DND-41 (cell line): ENCODE measurements at regions not wholly inside any gene's neighbourhood (a gene's known extent, or its start where the extent isn't known, plus 50 kb on each side); places are given as distances from the start of the nearest gene placed in this dataset.

ENCODE experiments used
- ATAC-seq: fragments of 200-7000 bp; cut with Tn5 transposase; 3 replicates; pipeline ENCODE4 v1.9.1; 2021; ENCODE audit warnings: low read depth; ENCODE audit not compliant: insufficient read depth
- DNase-seq: peaks from one replicate; pipeline ENCODE4 v3.0.0-alpha.2; 2020
- H2AFZ ChIP-seq: 2 replicates; pipeline ENCODE4 v1.6.0; 2012; ENCODE audit warnings: low read depth, low read length
- H3K27ac ChIP-seq: 2 replicates; pipeline ENCODE4 v1.5.1; 2012; ENCODE audit warnings: low read length, inconsistent platforms
- H3K27me3 ChIP-seq: fragments of 200-600 bp; sonication (generic); 2 replicates; pipeline ENCODE4 v1.6.0; 2012; ENCODE audit warnings: low read length, mild to moderate bottlenecking, inconsistent platforms; ENCODE audit not compliant: insufficient read depth, poor library complexity
- H3K36me3 ChIP-seq: 2 replicates; pipeline ENCODE4 v1.5.1; 2012; ENCODE audit warnings: low read length, inconsistent platforms; ENCODE audit not compliant: insufficient read depth
- H3K4me1 ChIP-seq: 2 replicates; pipeline ENCODE4 v1.5.1; 2012; ENCODE audit warnings: mild to moderate bottlenecking, low read length; ENCODE audit not compliant: insufficient read depth
- H3K4me2 ChIP-seq: 2 replicates; pipeline ENCODE4 v1.6.0; 2012; ENCODE audit warnings: mild to moderate bottlenecking, moderate library complexity, low read length, inconsistent platforms; ENCODE audit not compliant: insufficient read depth
- H3K4me3 ChIP-seq, 2 experiments: fragments of 200-600 bp in 1 of 2; shearing (Covaris generic) in 1 of 2; 2 replicates each; pipeline ENCODE4 v1.5.1; 2012 to 2016; ENCODE audit warnings: inconsistent platforms in 2 of 2, low read length in 2 of 2, mild to moderate bottlenecking in 2 of 2, low read depth in 1 of 2, moderate library complexity in 1 of 2
- H3K79me2 ChIP-seq: 2 replicates; pipeline ENCODE4 v1.6.0; 2012; ENCODE audit warnings: low read length, inconsistent platforms; ENCODE audit not compliant: insufficient read depth
- H3K9ac ChIP-seq: 2 replicates; pipeline ENCODE4 v1.6.0; 2012; ENCODE audit warnings: low read depth, mild to moderate bottlenecking, inconsistent platforms, low read length, moderate library complexity
- H3K9me3 ChIP-seq: 2 replicates; pipeline ENCODE4 v1.5.1; 2012; ENCODE audit warnings: low read length, moderate library complexity, mild to moderate bottlenecking, inconsistent platforms; ENCODE audit not compliant: insufficient read depth, severe bottlenecking
- H4K20me1 ChIP-seq: 2 replicates; pipeline ENCODE4 v1.6.0; 2012; ENCODE audit warnings: low read length; ENCODE audit not compliant: insufficient read depth
- CTCF ChIP-seq: IDR thresholded peaks from 2 replicates; pipeline ENCODE4 v1.5.1; 2012; ENCODE audit warnings: borderline replicate concordance, low read length, moderate library complexity, mild to moderate bottlenecking; ENCODE audit not compliant: poor library complexity, severe bottlenecking; ENCODE audit errors: extremely low read depth
- EZH2 ChIP-seq: IDR thresholded peaks from 3 replicates; pipeline ENCODE4 v1.6.1; 2012; ENCODE audit warnings: borderline replicate concordance, low read depth, mild to moderate bottlenecking, moderate library complexity, low read length, inconsistent platforms; ENCODE audit not compliant: severe bottlenecking

- no peak for TF ChIP-seq EZH2
- no peak for TF ChIP-seq CTCF
- ATAC-seq (no peak), DNase-seq (no peak)
- no peaks in the 10 kb centered on the region for H3K4me1 ChIP-seq
- H3K27me3 ChIP-seq = no peaks in the 10 kb centered on the region
- H4K20me1 ChIP-seq = no peaks in the 10 kb centered on the region
- H3K9me3 ChIP-seq = no peaks in the 10 kb centered on the region
- no peaks in the 10 kb centered on the region for H3K36me3 ChIP-seq
- H3K79me2 ChIP-seq = no peaks in the 10 kb centered on the region
- no peak overlapping the region for H3K27ac ChIP-seq
- no peak overlapping the region for H3K4me3 ChIP-seq
- no peak overlapping the region for H3K4me2 ChIP-seq
- H3K9ac ChIP-seq = no peak overlapping the region
- no peak overlapping the region for H2AFZ ChIP-seq
Observed at GRCh38 chr6:40733770-40734396, 146.7 kb upstream of the LRFN2 start.

GRCh38 chr6:40733290-40733689 lies 146.1 kb upstream of the LRFN2 start:
- DNase-seq = no peak
- Histone ChIP-seq H3K27me3 (no peaks in the 10 kb centered on the region), H2AFZ (no peak overlapping the region), H3K27ac (no peak overlapping the region), H3K4me1 (no peaks in the 10 kb centered on the region), H3K36me3 (no peaks in the 10 kb centered on the region), H3K9me3 (no peaks in the 10 kb centered on the region), H4K20me1 (no peaks in the 10 kb centered on the region), H3K9ac (no peak overlapping the region), H3K4me2 (no peak overlapping the region), H3K4me3 (no peak overlapping the region), H3K79me2 (no peaks in the 10 kb centered on the region)
- no peak for ATAC-seq
- TF ChIP-seq CTCF (no peak), EZH2 (no peak)

GRCh38 chr6:40732878-40733277 lies 145.7 kb upstream of the LRFN2 start:
- TF ChIP-seq CTCF = no peak
- TF ChIP-seq EZH2 = no peak
- Histone ChIP-seq H2AFZ (no peak overlapping the region), H3K4me2 (no peak overlapping the region), H3K27me3 (no peaks in the 10 kb centered on the region), H4K20me1 (no peaks in the 10 kb centered on the region), H3K27ac (no peak overlapping the region), H3K4me1 (no peaks in the 10 kb centered on the region), H3K4me3 (no peak overlapping the region), H3K9me3 (no peaks in the 10 kb centered on the region), H3K79me2 (no peaks in the 10 kb centered on the region), H3K36me3 (no peaks in the 10 kb centered on the region), H3K9ac (no peak overlapping the region)
- DNase-seq = no peak
- no peak for ATAC-seq

- Histone ChIP-seq H3K27ac (no peak overlapping the region), H3K4me1 (no peaks in the 10 kb centered on the region), H3K4me3 (no peak overlapping the region), H3K4me2 (no peak overlapping the region), H2AFZ (no peak overlapping the region), H3K36me3 (no peaks in the 10 kb centered on the region), H3K27me3 (no peaks in the 10 kb centered on the region), H3K79me2 (no peaks in the 10 kb centered on the region), H3K9ac (no peak overlapping the region), H4K20me1 (no peaks in the 10 kb centered on the region), H3K9me3 (no peaks in the 10 kb centered on the region)
- no peak for TF ChIP-seq CTCF
- no peak for TF ChIP-seq EZH2
- DNase-seq (no peak), ATAC-seq (no peak)
Observed at GRCh38 chr6:40728643-40729042, 141.5 kb upstream of the LRFN2 start.
